ENCODE measurements at regions not wholly inside any gene's neighbourhood (a gene's known extent, or its start where the extent isn't known, plus 50 kb on each side); places are given as distances from the start of the nearest gene placed in this dataset.

DNA sequence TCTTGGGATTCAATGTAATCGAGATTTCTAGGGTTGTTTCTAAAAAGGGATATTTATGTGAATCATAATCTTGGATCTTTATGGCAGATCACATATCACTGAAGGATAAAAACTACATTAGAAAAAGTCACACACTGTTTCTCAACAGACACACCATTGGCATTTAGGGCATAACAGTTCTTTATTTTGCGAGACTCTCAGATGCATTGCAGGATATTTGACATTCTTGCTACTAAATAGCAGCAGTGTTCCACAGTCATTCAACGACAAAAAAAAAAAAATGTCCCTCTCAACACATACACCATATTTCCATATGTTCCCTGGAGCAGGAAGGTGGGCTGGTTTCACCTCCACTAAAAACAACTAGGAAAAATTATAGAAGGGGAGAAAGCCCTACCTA lies 243.4 kb upstream of the PCDH18 start:
- Histone ChIP-seq H3K9ac (no peak overlapping the region), H3K36me3 (no peaks in the 10 kb centered on the region), H3K9me3 (no peaks in the 10 kb centered on the region), H3K4me2 (no peak overlapping the region), H3K27ac (no peak overlapping the region), H4K20me1 (no peaks in the 10 kb centered on the region), H3K27me3 (no peaks in the 10 kb centered on the region), H3K4me3 (no peak overlapping the region), H3K4me1 (no peaks in the 10 kb centered on the region)
- no peak for TF ChIP-seq Cebpa-rat (IDR thresholded peaks at IDR 0.05)

GRCh38 chr4:137774501-137774900 lies 242.2 kb upstream of the PCDH18 start:
- Histone ChIP-seq H3K9ac (no peak overlapping the region), H3K4me3 (no peak overlapping the region), H4K20me1 (no peaks in the 10 kb centered on the region), H3K9me3 (no peaks in the 10 kb centered on the region), H3K36me3 (no peaks in the 10 kb centered on the region), H3K4me2 (no peak overlapping the region), H3K27ac (no peak overlapping the region), H3K4me1 (no peaks in the 10 kb centered on the region), H3K27me3 (no peaks in the 10 kb centered on the region)
- no peak for TF ChIP-seq Cebpa-rat (IDR thresholded peaks at IDR 0.05)

DNA sequence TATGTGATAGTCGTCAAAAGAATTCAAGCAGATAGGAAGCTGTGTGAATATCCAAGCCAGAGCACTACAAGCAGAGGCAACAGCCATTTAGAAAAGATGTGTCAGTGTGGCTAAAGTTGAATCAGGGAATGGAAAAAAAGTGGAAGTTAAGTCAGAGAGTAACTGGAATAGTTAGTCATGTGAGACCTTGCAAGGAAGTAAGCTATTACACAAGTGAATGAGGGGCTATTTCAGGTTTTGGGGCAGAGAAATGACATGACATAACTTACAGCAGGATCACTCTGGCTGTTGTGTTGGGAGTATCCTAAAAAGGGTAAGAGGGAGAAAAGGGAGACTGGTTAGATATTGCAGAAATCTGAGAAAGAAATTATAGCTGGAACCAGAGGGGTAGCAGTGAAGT lies 236.6 kb upstream of the PCDH18 start:
- no peak for TF ChIP-seq Cebpa-rat (IDR thresholded peaks at IDR 0.05)
- Histone ChIP-seq H3K9me3 (no peaks in the 10 kb centered on the region), H3K27me3 (no peaks in the 10 kb centered on the region), H3K27ac (no peak overlapping the region), H3K36me3 (no peaks in the 10 kb centered on the region), H3K9ac (no peak overlapping the region), H3K4me1 (no peaks in the 10 kb centered on the region), H3K4me3 (no peak overlapping the region), H3K4me2 (no peak overlapping the region), H4K20me1 (no peaks in the 10 kb centered on the region)

DNA sequence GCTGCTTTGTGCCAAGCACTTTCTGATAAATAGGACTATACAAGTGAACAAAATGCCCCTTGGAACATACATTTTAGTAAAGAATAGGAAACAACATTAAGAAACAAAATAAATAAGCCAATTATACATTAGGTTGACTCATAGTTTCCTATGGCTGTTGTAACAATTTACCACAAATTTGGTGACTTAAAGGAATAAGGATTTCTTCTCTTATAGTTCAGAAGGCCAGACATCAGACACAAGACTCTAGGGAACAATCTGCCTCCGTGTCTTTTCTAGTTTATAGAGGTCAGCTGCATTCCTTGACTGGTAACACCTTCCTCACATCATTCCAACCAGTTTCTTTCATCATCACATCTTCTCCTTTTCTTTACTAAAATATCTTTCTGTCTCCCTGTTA lies 235.9 kb upstream of the PCDH18 start:
- H3K4me1 ChIP-seq: no peaks in the 10 kb centered on the region
- H3K9ac ChIP-seq: no peak overlapping the region
- no peaks in the 10 kb centered on the region for H3K27me3 ChIP-seq
- H3K27ac ChIP-seq: no peak overlapping the region
- H3K36me3 ChIP-seq: no peaks in the 10 kb centered on the region
- no peaks in the 10 kb centered on the region for H3K9me3 ChIP-seq
- H3K4me2 ChIP-seq: no peak overlapping the region
- H4K20me1 ChIP-seq: no peaks in the 10 kb centered on the region
- TF ChIP-seq Cebpa-rat (IDR thresholded peaks at IDR 0.05): no peak
- H3K4me3 ChIP-seq: no peak overlapping the region

DNA sequence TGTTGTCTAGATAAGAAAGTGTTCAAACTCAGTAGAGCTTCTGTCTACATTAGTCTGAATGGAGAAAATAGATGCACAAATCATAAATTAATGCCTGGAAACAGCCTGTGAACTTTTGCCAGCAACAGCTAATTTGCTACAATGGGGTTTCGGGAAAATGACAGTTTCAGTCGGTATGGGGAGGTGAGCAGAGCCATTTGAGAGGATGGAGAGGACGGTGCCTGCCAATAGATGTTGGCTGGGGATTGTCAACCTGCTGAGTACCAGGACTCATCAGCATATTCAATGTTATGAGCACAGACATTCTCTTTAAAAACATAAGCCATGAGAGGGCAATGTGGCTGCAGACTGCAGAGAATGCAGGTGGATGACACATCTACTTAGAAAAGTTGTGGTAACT lies 230.3 kb upstream of the PCDH18 start:
- H3K36me3 ChIP-seq: no peaks in the 10 kb centered on the region
- no peak for TF ChIP-seq Cebpa-rat (IDR thresholded peaks at IDR 0.05)
- H3K4me3 ChIP-seq: no peak overlapping the region
- H3K27me3 ChIP-seq: no peaks in the 10 kb centered on the region
- H3K4me1 ChIP-seq: 0 out of 2 replicates have a peak, but pooled peaks cover 4% of the 10 kb centered on the region
- H3K9ac ChIP-seq: no peak overlapping the region
- H3K4me2 ChIP-seq: no peak overlapping the region
- no peak overlapping the region for H3K27ac ChIP-seq
- H3K9me3 ChIP-seq: no peaks in the 10 kb centered on the region
- no peaks in the 10 kb centered on the region for H4K20me1 ChIP-seq

DNA sequence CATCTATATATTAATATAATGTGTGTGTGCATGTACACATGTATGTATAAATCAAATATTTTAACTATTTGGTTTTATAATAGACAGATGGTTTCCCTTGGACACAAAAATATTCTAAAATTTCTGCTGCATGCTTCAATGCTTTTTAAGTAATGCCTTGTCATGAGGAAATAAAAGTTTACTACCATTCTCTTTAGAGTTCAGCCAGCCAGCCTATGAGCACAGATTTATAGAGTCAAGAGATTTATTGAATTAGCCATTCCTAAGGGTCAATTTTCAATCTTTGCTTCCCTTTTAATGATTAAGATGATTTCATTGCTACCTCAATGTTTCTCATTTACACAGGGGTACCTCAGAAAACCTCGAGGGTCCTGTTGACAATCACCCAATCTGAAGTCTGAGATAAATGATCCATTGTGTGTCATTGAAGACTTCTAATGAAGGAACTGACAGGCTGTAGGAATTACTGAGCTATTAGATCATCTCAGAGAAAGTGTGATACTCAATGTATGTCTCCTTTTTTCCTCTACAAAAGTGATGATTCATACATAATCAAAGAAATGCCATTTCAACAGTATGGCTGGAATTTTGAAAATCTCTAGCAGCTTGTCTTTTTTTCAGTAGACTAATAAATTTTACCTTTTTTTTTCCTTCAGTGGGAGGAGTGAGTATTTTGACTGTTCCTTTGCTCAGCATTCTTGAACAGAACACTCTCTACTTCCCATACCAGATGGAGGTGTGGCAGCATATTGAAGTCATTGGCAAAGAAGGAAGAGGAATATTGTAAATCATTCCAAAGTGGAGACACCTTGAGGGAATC lies 222.6 kb upstream of the PCDH18 start:
- H3K27me3 ChIP-seq: no peaks in the 10 kb centered on the region
- no peak overlapping the region for H3K4me2 ChIP-seq
- no peak for TF ChIP-seq Cebpa-rat (IDR thresholded peaks at IDR 0.05)
- no peaks in the 10 kb centered on the region for H3K36me3 ChIP-seq
- H3K9ac ChIP-seq: no peak overlapping the region
- no peak overlapping the region for H3K27ac ChIP-seq
- no peak overlapping the region for H3K4me3 ChIP-seq
- H3K4me1 ChIP-seq: 0 out of 2 replicates have a peak, but pooled peaks cover under 1% of the 10 kb centered on the region
- H3K9me3 ChIP-seq: no peaks in the 10 kb centered on the region
- no peaks in the 10 kb centered on the region for H4K20me1 ChIP-seq

DNA sequence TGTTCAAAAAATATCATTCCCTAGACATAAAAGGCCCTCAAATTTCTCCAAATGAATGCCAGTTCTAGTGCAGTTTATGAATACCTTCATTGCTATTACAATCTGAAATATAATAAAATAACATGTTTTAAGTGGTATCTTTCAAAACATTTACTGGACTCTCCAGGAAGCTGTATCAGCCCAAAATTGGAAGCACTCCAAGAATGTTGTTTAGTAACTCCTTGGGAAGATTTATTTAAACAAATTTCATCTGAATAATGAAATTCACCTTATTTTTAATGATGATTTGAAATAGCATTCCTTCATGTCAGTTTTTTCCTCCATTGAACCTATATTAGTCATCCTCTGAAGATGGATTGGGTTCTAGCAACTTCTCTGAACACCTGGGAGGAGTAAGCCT lies 217.2 kb upstream of the PCDH18 start:
- no peak overlapping the region for H3K9ac ChIP-seq
- no peak for TF ChIP-seq Cebpa-rat (IDR thresholded peaks at IDR 0.05)
- no peaks in the 10 kb centered on the region for H3K4me1 ChIP-seq
- H3K27me3 ChIP-seq: no peaks in the 10 kb centered on the region
- H3K36me3 ChIP-seq: no peaks in the 10 kb centered on the region
- H3K9me3 ChIP-seq: no peaks in the 10 kb centered on the region
- no peak overlapping the region for H3K27ac ChIP-seq
- no peak overlapping the region for H3K4me2 ChIP-seq
- no peak overlapping the region for H3K4me3 ChIP-seq
- no peaks in the 10 kb centered on the region for H4K20me1 ChIP-seq

DNA sequence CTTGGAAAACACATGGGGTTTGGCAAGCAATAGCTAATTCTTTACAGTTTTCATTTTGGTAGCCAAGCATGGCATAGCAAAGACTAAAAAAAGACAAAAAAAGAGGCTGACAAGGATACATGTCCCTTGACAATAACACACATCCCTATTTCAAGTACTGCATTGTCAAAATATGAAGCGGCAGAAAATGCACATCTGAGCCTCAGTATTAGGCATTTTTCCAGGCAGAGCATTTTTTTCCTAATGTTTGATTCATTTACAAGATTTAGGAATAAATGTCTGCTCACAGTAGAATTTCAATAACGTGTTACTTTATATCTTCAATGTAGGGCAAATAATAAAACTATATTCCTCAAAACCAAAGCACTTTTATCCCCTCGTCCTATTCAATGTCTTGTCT lies 216.3 kb upstream of the PCDH18 start:
- Histone ChIP-seq H4K20me1 (no peaks in the 10 kb centered on the region), H3K9ac (no peak overlapping the region), H3K4me1 (no peaks in the 10 kb centered on the region), H3K9me3 (no peaks in the 10 kb centered on the region), H3K4me2 (no peak overlapping the region), H3K27ac (no peak overlapping the region), H3K4me3 (no peak overlapping the region), H3K36me3 (no peaks in the 10 kb centered on the region), H3K27me3 (no peaks in the 10 kb centered on the region)
- no peak for TF ChIP-seq Cebpa-rat (IDR thresholded peaks at IDR 0.05)

GRCh38 chr4:137740141-137740540 lies 207.8 kb upstream of the PCDH18 start:
- no peak for TF ChIP-seq Cebpa-rat (IDR thresholded peaks at IDR 0.05)
- H4K20me1 ChIP-seq: no peaks in the 10 kb centered on the region
- no peak overlapping the region for H3K4me3 ChIP-seq

GRCh38 chr4:137739391-137739790 lies 207.1 kb upstream of the PCDH18 start:
- no peak overlapping the region for H3K9ac ChIP-seq
- TF ChIP-seq Cebpa-rat (IDR thresholded peaks at IDR 0.05): no peak
- no peak overlapping the region for H3K4me2 ChIP-seq
- H3K27me3 ChIP-seq: no peaks in the 10 kb centered on the region
- H4K20me1 ChIP-seq: no peaks in the 10 kb centered on the region
- H3K27ac ChIP-seq: no peak overlapping the region
- H3K4me1 ChIP-seq: no peaks in the 10 kb centered on the region
- 0 out of 2 replicates have a peak, but pooled peaks cover 4% of the 10 kb centered on the region for H3K9me3 ChIP-seq
- H3K36me3 ChIP-seq: no peaks in the 10 kb centered on the region
- H3K4me3 ChIP-seq: no peak overlapping the region

More at GRCh38 chr4:137740141-137740540, 207.8 kb upstream of the PCDH18 start:
- no peak overlapping the region for H3K4me2 ChIP-seq
- no peaks in the 10 kb centered on the region for H3K27me3 ChIP-seq
- no peak overlapping the region for H3K27ac ChIP-seq
- no peaks in the 10 kb centered on the region for H3K36me3 ChIP-seq
- H3K4me1 ChIP-seq: no peaks in the 10 kb centered on the region
- no peaks in the 10 kb centered on the region for H3K9me3 ChIP-seq
- H3K9ac ChIP-seq: no peak overlapping the region
